HG03103 (cell line): ENCODE measurements at regions not wholly inside any gene's neighbourhood (a gene's known extent, or its start where the extent isn't known, plus 50 kb on each side); places are given as distances from the start of the nearest gene placed in this dataset.
"Not testable (repeated sequence)": the region's sequence is repeated elsewhere in the genome, so short reads cannot be mapped to it uniquely, and the experiment has no call there.

Experiments
- ATAC-seq: cut with Tn5 transposase; IDR thresholded peaks from one replicate; pipeline ENCODE4 v1.9.1; 2021; ENCODE audit warnings: low read depth; ENCODE audit not compliant: unreplicated experiment

DNA sequence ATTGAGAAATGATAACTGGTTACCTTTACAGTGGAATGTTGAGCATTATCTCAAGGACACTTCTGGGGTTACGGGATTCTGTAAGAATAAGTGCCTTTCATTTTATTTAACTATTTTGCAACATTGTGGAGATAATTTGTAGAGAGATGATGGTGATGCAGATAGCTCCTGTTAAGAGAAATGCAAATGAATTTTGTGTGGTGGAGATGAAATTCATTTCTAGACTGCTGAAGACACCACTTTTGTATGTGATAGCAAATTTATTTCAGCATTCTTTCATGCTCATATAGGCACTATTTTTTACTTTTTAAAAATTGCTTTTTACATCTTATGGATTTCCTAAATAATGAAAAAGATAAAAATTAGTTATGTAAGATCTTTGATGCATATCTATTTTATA is 463.3 kb upstream of the CBLB start:
- ATAC-seq: no peak

DNA sequence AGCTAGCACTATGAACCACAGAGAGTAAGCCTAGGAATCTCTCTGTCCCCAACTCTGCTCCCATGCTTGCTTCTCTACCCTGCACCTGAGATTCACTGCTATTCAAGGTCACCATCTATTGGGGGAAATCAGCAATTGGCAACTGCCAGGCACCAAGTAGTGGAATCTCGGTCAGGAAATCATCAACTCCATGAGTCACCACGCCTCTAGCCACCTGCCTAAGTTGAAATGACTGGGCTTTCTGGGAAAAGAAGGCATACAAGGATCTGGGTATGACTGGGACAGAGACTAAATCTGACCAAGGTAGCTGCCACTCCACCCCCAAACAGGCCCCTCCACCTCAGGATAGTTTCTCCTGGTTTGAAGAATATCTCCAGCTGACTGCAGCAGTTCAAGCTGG is 464.1 kb upstream of the CBLB start:
- no peak for ATAC-seq

DNA sequence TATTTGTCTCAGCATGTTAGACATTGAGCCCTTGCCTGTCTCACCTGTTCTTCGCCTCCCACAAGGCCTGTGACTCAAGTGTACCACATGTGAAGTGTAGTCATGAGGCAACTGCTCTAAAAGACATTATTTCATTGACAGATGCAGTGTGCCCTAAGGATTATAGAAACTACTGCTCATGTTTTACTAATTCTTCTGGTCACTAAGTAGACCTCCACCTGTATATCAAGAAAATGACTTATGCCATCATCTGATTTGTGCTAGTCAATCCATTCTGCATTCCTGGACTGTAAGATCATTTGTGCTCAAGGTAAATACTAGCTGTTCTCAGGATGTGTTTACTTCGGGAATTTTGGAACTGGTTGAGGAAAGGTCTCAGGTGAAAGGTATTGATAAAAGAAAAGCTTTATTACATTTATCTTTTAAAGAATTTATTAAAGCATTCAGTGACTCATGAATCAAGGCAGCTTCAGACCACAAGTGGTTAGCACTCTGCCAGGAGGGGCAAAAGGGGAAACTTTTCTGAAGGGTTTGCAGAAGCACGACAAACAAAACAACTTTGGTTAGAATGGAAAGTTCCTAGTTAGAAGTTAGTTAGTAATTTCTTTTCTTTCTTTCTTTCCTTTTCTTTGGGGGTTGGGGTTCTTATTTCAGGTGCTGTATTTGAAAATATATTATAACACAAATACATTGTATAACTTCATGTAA is 465.3 kb upstream of the CBLB start:
- no peak for ATAC-seq

- no peak for ATAC-seq
These were observed 467.8 kb upstream of the CBLB start for GRCh38 chr3:106336619-106337018.

GRCh38 chr3:106337116-106337515 is 468.3 kb upstream of the CBLB start:
- ATAC-seq: no peak

GRCh38 chr3:106338582-106339214 is 469.9 kb upstream of the CBLB start:
- ATAC-seq: no peak

DNA sequence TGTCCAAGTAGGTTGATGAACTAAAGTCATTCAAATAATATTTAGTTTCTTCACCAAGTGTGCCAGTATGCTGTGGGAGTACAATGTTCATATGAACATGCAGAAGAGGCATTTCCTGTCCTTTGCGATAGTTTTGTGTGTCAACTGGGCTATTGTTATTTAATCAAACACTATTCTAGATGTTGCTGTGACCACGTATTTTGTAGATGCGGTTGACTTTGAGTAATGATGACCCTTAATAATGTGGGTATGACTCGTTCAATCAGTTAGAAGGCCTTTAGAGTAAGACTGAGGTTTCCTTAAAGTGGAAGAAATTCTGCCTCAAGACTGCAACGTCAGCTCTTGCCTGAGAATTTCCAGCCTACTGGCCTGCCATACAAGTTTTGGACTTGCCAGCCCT is 470.7 kb upstream of the CBLB start:
- ATAC-seq: no peak

DNA sequence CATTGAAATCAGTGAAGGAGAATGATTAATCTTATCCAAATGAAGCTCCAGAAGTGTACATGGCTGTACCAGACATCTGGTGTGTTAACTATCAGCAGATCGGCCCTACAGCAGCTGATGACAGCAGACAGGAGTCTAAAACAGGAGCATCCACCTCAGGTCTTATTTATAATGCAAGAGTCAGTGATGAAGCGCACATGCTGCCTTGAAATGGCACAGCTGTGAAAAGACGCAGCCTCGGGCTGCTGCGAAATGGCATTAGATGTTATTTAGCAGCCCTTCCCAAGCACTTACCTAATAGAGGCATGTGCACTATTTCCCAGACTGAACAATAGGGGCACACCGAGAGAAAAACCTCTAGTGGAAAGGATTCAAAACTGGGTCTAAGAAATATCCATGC is 472.3 kb upstream of the CBLB start:
- ATAC-seq: no peak

DNA sequence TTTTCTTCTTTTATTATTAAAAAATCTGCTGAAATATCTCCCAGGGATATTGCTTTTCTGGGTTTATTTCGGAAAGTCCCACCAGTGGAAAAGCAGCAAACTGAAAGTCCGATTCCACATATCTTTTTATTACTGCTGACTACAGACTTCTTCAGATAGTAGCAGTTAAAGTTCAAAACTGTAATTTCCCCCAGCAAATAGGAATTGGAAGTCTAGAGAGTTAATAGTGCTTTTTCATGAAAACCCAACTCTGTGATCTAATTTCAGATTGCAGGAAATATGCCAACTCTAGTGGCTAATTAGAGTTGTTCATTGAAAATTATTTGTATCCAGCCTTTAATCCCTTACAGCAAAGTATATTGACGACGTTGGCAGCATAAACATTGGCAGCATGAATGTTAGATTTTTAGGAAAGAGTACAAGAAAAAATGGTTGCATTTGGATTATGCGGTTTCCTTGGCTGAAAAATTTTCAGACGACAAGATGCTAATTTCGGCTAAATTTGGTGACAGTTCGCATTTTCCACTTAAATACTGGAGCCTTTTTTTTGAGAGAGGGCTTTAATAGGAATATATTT is 472.9 kb upstream of the CBLB start:
- no peak for ATAC-seq

DNA sequence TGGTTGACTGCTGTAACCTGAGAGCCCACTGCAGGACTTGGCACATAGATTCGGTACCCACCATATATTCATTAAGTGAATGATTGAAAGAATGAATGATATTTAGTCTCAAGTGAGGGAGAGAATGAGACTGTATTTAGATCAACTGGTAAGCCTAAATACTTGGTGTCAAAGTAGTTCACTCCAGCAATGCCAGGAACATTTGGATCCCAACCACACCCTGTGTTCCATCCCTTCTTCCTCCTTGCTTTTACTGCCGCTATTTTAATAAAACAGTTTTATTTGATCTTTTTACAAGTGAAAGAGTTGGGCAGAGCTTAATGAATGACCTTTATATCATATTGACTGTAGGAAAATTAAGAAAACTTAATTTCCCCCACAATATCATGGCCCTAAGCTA is 473.6 kb upstream of the CBLB start:
- ATAC-seq: no peak

DNA sequence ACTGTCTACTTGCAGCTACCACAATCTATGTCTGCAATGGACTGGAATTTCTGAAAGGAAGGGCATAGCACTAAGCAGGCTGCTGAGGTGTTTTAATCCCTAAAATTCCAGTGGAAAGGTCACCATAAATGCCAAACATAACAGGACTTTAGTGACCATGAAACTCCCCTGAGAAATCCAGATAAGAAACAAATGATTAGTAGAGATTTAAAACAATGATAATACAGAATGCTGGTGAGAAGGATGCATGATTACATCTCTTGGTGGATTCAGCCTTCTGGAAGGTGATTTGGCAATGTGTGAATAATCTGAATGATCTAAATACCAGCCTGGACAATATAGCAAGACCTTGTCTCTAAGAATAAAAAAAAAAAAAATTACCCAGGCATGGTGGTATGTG is 475.0 kb upstream of the CBLB start:
- no peak for ATAC-seq

- ATAC-seq: no peak
These were observed 476.7 kb upstream of the CBLB start for GRCh38 chr3:106345353-106346027.

GRCh38 chr3:106347350-106347749 is 478.5 kb upstream of the CBLB start:
- ATAC-seq: no peak

DNA sequence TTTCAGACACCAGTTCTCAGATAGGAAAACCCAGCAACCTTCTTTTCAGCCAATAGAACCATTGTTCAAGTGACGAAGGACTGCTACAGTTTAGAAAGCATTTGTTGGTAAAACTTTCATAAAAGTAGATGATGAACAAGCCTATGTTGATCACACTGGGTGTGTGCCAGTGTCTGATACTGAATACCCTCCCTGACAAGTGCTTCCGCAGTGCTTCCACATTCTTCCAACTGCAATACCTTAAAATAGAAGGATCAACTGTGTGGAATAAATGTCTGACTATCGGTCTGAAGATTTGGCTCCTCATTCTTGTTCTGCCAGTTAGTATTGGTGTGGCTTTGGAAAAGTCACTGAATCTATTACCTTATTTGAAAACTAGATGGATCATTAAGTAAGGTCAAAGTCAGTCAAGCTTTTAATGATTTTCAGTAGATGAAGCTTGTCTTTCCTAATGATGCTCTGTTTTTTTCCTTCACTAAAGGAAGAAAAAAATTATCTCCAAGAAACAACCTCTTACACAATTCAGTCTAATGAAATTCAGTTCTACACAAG is 479.4 kb upstream of the CBLB start:
- no peak for ATAC-seq

DNA sequence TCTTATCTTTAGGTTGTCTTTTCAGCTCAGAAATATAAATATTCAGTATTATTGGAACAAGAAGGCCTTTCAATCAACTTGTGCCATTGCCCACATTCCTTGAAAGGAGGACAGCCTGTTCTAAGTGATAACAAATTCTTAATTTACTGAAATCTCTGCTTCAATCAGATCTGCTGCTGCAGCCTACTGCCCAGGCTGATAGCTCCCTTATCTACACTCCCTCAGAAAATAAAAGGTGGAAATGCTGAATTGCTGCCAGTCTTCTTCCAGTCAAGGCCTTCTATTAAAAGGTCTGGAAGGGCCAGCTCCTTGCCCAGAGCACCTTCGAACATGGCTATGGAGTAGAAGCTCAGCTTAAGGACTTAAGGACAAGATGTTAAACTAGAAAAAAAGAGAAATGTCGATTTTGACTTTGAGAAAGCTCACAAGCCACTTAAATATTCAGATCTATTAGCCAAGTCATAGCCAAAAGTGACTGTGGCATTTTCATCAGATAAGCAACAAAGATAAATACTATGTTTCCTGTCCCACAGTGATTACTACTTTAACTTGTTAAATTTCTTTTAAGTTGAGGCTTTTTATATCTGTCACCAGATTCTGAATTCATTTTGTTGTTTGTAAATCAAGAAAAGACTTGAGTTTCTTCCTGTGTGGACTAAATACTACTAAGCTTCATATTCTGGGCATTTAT is 480.5 kb upstream of the CBLB start:
- ATAC-seq: no peak

DNA sequence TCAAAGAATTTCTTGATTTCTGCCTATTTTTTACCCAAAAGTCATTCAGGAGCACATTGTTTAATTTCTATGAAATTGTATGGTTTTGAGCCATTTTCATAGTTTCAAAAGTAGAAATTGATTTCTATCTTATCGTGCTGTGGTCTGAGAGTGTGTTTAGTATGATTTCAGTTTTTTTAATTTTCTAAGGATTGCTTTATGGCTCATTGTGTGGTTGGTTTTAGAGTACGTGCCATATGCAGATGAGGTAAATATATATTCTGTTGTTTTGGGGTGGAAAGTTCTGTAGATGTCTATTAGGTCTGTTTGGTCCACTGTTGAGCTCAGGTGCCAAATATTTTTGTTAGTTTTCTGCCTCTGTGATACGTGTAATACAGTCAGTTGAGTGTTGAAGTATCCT is 487.1 kb upstream of the CBLB start:
- ATAC-seq: no peak

DNA sequence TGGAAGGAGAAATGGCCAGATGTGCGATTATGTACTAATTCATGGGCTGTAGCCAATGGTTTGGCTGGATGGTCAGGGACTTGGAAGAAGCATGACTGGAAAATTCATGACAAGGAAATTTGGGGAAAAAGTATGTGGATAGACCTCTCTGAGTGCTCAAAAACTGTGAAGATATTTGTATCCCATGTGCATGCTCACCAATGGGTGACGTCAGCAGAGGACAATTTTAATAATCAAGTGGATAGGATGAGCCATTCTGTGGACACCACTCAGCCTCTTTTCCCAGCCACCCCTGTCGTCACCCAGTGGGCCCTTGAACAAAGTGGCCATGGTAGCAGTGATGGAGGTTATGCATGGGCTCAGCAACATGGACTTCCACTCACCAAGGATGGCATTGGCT is 490.9 kb upstream of the CBLB start:
- ATAC-seq: no peak

GRCh38 chr3:106360901-106361300 is 492.1 kb upstream of the CBLB start:
- ATAC-seq: not testable (repeated sequence)

DNA sequence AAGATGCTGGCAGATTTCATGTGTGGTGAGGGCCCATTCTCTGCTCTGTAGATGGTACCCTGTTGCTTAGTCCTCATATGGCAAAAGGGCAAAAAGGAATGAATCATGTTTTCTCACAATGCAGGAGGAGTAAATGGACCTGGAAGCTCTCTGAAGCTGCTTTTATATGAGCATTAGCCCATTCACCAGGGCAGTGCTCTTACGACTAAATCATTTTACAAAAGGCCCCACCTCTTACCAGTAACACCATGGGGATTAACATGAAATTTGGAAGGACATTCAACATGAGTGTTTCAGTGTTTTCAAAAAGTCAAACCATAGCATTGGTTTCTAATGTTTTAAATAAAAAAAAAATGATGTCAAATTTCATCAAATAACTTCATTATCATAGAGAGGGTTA is 495.7 kb upstream of the CBLB start:
- ATAC-seq: no peak

DNA sequence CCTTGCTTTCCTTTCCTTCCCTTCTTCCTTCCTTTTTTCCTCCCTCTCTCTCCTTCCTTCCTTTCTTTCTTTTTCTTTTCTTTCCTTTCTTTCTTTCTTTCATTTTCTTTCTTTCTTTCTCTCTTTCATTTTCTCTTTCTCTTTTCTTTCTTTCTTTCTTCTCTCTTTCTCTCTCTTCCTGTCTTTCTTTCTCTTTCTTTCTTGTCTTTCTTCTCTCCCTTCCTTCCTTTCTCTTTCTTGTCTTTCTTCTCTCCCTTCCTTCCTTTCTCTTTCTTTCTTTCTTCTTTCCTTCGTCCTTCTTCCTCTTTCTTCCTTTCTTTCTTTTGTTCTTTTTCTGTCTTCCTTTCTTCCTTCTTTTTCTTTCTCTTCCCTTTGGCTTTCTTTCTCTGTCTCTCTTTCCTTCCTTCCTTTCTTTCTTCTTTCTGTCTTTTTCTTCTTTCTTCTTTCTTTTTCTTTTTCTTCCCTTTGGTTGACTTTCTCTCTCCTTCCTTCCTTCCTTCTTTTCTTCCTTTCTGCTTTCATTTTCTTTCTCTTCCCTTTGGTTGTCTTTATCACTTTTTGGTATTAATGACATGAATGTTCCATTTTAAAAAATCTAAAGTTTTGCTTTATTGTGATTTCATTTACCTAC is 496.4 kb upstream of the CBLB start:
- no peak for ATAC-seq
